SU-DHL-6 (cell line): ENCODE measurements at regions not wholly inside any gene's neighbourhood (a gene's known extent, or its start where the extent isn't known, plus 50 kb on each side); places are given as distances from the start of the nearest gene placed in this dataset.
"Not testable (repeated sequence)": the region's sequence is repeated elsewhere in the genome, so short reads cannot be mapped to it uniquely, and the experiment has no call there.

Source experiments
- H2AFZ ChIP-seq: fragments of 200-600 bp; sonication (generic); 2 replicates; pipeline ENCODE4 v1.6.1; 2014; ENCODE audit warnings: low read depth, mild to moderate bottlenecking, moderate library complexity, mixed read lengths, antibody characterized with exemption, low read length; ENCODE audit not compliant: severe bottlenecking
- H3F3A ChIP-seq: fragments of 200-600 bp; shearing (Covaris generic); 2 replicates; pipeline ENCODE4 v1.6.0; 2016; ENCODE audit warnings: antibody characterized with exemption, mild to moderate bottlenecking; ENCODE audit not compliant: insufficient read depth
- H3K27ac ChIP-seq: fragments of 200-600 bp; sonication (generic); 2 replicates; pipeline ENCODE4 v1.5.1; 2016; ENCODE audit warnings: low read depth, mild to moderate bottlenecking, low read length, moderate library complexity, mixed read lengths
- H3K27me3 ChIP-seq: fragments of 200-600 bp; sonication (generic), shearing (Covaris generic); 2 replicates; pipeline ENCODE4 v1.6.0; 2014; ENCODE audit warnings: mild to moderate bottlenecking, low read length
- H3K36me3 ChIP-seq: fragments of 200-600 bp; sonication (generic); 2 replicates; pipeline ENCODE4 v1.6.1; 2014; ENCODE audit warnings: mild to moderate bottlenecking, low read length, mixed read lengths
- H3K4me2 ChIP-seq: fragments of 300-600, 200-600 bp; shearing (Covaris generic), sonication (generic); 2 replicates; pipeline ENCODE4 v1.6.0; 2014; ENCODE audit warnings: low read length, low read depth, mild to moderate bottlenecking; ENCODE audit not compliant: poor library complexity, severe bottlenecking
- H3K4me3 ChIP-seq: fragments of 200-600 bp; sonication (generic); 2 replicates; pipeline ENCODE4 v1.5.1; 2014; ENCODE audit warnings: antibody characterized with exemption, low read length, mild to moderate bottlenecking, mixed read lengths; ENCODE audit not compliant: insufficient read depth, poor library complexity, severe bottlenecking
- H3K79me2 ChIP-seq: fragments of 200-600 bp; sonication (generic); 2 replicates; pipeline ENCODE4 v1.6.1; 2014; ENCODE audit warnings: mild to moderate bottlenecking, low read length, moderate library complexity; ENCODE audit not compliant: insufficient read depth
- H3K9ac ChIP-seq: fragments of 200-600 bp; sonication (generic); 2 replicates; pipeline ENCODE4 v1.7.0; 2014; ENCODE audit warnings: mild to moderate bottlenecking, low read length
- H3K9me2 ChIP-seq: fragments of 200-600 bp; sonication (generic); replicated peaks from 2 replicates; pipeline ENCODE4 v1.6.1; 2014; ENCODE audit warnings: low read length; ENCODE audit not compliant: insufficient read depth
- H3K9me3 ChIP-seq: fragments of 200-600 bp; sonication (generic); 2 replicates; pipeline ENCODE4 v1.6.1; 2014; ENCODE audit warnings: low read length, mixed read lengths; ENCODE audit not compliant: insufficient read depth
- H4K20me1 ChIP-seq: fragments of 200-600 bp; sonication (generic); 2 replicates; pipeline ENCODE4 v1.6.1; 2014; ENCODE audit warnings: low read depth, mild to moderate bottlenecking, antibody characterized with exemption, low read length, moderate library complexity, mixed read lengths
- EZH2phosphoT487 ChIP-seq: fragments of 200-600 bp; sonication (generic), shearing (Covaris generic); conservative IDR thresholded peaks from 2 replicates; pipeline ENCODE4 v1.6.1; 2018; ENCODE audit warnings: mild to moderate bottlenecking, antibody characterized with exemption, low read length, moderate library complexity, mixed read lengths
- TF ChIP-seq, protein P1 (sequence below): fragments of 200-600 bp; sonication (generic); IDR thresholded peaks from one replicate; pipeline ENCODE4 v1.5.1; 2017; ENCODE audit warnings: antibody characterized with exemption, mild to moderate bottlenecking, low read length, moderate library complexity; ENCODE audit not compliant: insufficient read depth, poor library complexity, severe bottlenecking

DNA sequence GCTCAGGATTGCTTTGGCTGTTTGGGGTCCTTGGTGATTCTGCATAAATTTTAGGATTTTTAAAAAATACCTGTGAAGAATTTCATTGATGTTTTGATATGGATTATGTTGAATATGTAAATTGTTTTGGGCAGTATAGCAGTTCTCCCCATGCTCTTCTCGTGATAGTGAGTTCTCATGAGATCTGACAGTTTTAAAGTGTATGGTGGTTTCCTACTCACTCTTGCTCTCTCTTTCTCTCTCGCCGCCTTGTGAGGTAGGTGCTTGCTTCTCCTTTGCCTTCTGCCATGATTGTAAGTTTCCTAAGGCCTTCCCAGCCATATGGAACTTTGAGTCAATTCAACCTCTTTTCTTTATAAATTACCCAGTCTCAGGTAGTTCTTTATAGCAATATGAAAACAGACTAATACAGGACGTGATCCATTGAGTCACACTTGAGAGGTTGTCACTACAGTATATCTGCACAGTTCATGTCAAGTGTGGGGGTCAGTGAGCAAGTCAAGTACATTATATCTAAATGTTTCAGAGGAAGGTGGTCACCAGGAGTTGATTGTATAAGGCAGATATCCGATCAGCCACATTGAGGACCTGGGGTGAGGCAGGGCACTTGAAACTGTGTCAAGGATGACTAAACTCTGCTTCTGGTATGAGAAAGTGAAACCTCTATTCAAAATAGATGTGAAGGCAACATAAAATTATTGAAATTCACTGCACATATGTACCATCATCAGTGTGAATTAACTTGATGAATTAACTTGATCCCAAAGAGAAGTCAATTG, 70.7 kb upstream of the CCDC179 start:
- no peaks in the 10 kb centered on the region for H3K9me3 ChIP-seq
- no peaks in the 10 kb centered on the region for H3K9me2 ChIP-seq
- H3K4me3 ChIP-seq = no peak overlapping the region
- no peak overlapping the region for H3K9ac ChIP-seq
- H3K27me3 ChIP-seq = no peaks in the 10 kb centered on the region
- no peaks in the 10 kb centered on the region for H3F3A ChIP-seq
- H3K27ac ChIP-seq = no peak overlapping the region
- H2AFZ ChIP-seq = no peak overlapping the region
- H3K4me2 ChIP-seq = no peak overlapping the region
- no peaks in the 10 kb centered on the region for H4K20me1 ChIP-seq
- H3K36me3 ChIP-seq = no peaks in the 10 kb centered on the region
- TF ChIP-seq EZH2phosphoT487 = no peak
- TF ChIP-seq, protein P1, sequence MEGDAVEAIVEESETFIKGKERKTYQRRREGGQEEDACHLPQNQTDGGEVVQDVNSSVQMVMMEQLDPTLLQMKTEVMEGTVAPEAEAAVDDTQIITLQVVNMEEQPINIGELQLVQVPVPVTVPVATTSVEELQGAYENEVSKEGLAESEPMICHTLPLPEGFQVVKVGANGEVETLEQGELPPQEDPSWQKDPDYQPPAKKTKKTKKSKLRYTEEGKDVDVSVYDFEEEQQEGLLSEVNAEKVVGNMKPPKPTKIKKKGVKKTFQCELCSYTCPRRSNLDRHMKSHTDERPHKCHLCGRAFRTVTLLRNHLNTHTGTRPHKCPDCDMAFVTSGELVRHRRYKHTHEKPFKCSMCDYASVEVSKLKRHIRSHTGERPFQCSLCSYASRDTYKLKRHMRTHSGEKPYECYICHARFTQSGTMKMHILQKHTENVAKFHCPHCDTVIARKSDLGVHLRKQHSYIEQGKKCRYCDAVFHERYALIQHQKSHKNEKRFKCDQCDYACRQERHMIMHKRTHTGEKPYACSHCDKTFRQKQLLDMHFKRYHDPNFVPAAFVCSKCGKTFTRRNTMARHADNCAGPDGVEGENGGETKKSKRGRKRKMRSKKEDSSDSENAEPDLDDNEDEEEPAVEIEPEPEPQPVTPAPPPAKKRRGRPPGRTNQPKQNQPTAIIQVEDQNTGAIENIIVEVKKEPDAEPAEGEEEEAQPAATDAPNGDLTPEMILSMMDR = no peak
- H3K79me2 ChIP-seq = no peaks in the 10 kb centered on the region

DNA sequence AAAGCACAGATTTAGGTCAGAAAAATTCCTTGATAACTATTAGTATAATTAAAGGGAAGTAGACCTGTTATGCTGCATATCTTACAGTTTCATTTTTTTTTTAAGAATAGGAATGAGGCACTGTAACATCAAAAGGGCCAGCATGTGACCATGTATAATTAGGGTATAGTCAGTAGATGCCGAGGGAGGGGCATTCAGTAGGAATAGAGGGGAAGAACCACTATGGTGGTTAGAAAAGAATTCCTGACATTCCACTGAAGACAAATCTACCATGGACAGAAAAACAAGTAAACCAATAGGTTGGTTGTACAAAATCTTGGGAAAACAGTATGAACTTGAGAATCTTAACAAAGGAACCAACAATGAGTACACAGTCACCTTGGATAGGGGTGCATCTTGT, 78.4 kb upstream of the CCDC179 start:
- H3K4me2 ChIP-seq = no peak overlapping the region
- no peaks in the 10 kb centered on the region for H3F3A ChIP-seq
- H2AFZ ChIP-seq = no peak overlapping the region
- no peaks in the 10 kb centered on the region for H3K79me2 ChIP-seq
- peaks cover 5% of the 10 kb centered on the region; the same call in 1 of the 2 replicates for H3K9me3 ChIP-seq
- no peaks in the 10 kb centered on the region for H3K27me3 ChIP-seq
- H4K20me1 ChIP-seq = no peaks in the 10 kb centered on the region
- no peaks in the 10 kb centered on the region for H3K36me3 ChIP-seq
- TF ChIP-seq, protein P1 = no peak
- TF ChIP-seq EZH2phosphoT487 = no peak
- H3K27ac ChIP-seq = no peak overlapping the region
- no peaks in the 10 kb centered on the region for H3K9me2 ChIP-seq
- no peak overlapping the region for H3K9ac ChIP-seq
- H3K4me3 ChIP-seq = no peak overlapping the region

DNA sequence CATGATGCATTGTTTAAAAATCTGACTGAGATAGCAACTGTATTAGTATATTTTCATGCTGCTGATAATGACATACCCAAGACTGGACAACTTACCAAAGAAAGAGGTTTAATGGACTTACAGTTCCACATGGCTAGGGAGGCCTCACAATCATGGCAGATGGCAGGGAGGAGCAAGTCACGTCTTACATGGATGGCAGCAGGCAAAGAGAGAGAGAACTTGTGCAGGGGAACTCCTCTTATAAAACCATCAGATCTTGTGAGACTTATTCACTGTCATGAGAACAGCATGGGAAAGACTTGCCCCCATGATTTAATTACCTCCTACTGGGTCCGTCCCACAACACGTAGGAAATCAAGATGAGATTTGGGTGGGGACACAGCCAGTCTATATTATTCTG, 81.3 kb upstream of the CCDC179 start:
- H4K20me1 ChIP-seq, H3K36me3 ChIP-seq, H3F3A ChIP-seq, H3K4me3 ChIP-seq, H2AFZ ChIP-seq, H3K9me3 ChIP-seq, H3K4me2 ChIP-seq, H3K79me2 ChIP-seq, H3K27me3 ChIP-seq, H3K27ac ChIP-seq, H3K9ac ChIP-seq, H3K9me2 ChIP-seq: not testable (repeated sequence)

DNA sequence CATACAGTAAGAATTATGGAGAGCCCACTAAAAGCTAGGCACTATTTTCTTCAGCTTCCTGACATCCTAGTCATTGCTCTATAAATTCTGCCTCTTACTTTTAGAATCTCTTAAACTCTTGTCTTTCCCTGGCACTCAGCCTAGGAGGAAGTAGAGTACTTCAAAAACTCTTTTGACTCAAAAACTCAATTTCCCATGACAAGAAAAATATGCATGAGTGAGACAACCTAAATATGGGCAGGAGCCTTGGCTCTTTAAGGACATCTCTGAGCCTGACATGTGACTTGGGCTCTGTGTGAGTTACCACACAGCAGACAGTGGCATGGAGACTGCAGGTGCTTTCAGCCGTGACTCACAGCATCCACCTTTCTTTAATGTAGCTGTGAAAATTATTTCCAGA, 97.5 kb upstream of the CCDC179 start:
- H3K79me2 ChIP-seq = no peaks in the 10 kb centered on the region
- no peak for TF ChIP-seq EZH2phosphoT487
- TF ChIP-seq, protein P1 = no peak
- no peak overlapping the region for H3K4me3 ChIP-seq
- 0 out of 2 replicates have a peak, but pooled peaks cover 4% of the 10 kb centered on the region for H3K9me3 ChIP-seq
- no peaks in the 10 kb centered on the region for H4K20me1 ChIP-seq
- H3K27me3 ChIP-seq = no peaks in the 10 kb centered on the region
- no peaks in the 10 kb centered on the region for H3F3A ChIP-seq
- H2AFZ ChIP-seq = no peak overlapping the region
- H3K36me3 ChIP-seq = no peaks in the 10 kb centered on the region
- no peaks in the 10 kb centered on the region for H3K9me2 ChIP-seq
- no peak overlapping the region for H3K9ac ChIP-seq
- H3K4me2 ChIP-seq = no peak overlapping the region
- no peak overlapping the region for H3K27ac ChIP-seq
